H1 (cell line): ENCODE measurements at regions not wholly inside any gene's neighbourhood (a gene's known extent, or its start where the extent isn't known, plus 50 kb on each side); places are given as distances from the start of the nearest gene placed in this dataset.

Experiments used
- CTCF ChIA-PET: fragments of 300-600 bp; sonication (Branson Sonifier 250); formaldehyde crosslinking; loops from one replicate; lab custom pipeline; 2021; ENCODE audit not compliant: partially characterized antibody; lab: Charles Lee
- POLR2A ChIA-PET: fragments of 300-600 bp; sonication (Branson Sonifier 250); formaldehyde crosslinking; loops from one replicate; lab custom pipeline; 2021; ENCODE audit warnings: inconsistent platforms; ENCODE audit not compliant: partially characterized antibody; lab: Charles Lee
- DNase-seq, 2 experiments: peaks; one replicate each; pipeline versions ENCODE4 v3.0.0 to v3.0.0-alpha.2; 2010 to 2022; ENCODE audit warnings: low spot score in 2 of 2, low read depth in 1 of 2, mixed read lengths in 1 of 2
- FAIRE-seq: peaks from 2 replicates; lab custom pipeline; 2011; peaks lifted over from hg19 to GRCh38; lab: Jason Lieb, UNC
- H2AFZ ChIP-seq: 2 replicates; pipeline ENCODE4 v1.8.1; 2012; ENCODE audit warnings: low read length, inconsistent platforms
- H2AK5ac ChIP-seq: 2 replicates; pipeline ENCODE4 v1.6.1; 2013; ENCODE audit warnings: low read depth, low read length
- H2BK120ac ChIP-seq: replicated peaks from 2 replicates; pipeline ENCODE3; 2013; ENCODE audit warnings: low read depth, low read length, inconsistent platforms
- H2BK12ac ChIP-seq: 2 replicates; pipeline ENCODE4 v1.6.1; 2013; ENCODE audit warnings: low read depth, low read length
- H2BK15ac ChIP-seq: 2 replicates; pipeline ENCODE4 v1.6.1; 2013; ENCODE audit warnings: low read length
- H2BK20ac ChIP-seq: 2 replicates; pipeline ENCODE4 v1.6.1; 2013; ENCODE audit warnings: low read length
- H2BK5ac ChIP-seq: 2 replicates; pipeline ENCODE4 v1.6.1; 2013; ENCODE audit warnings: low read depth, low read length
- H3K14ac ChIP-seq: 2 replicates; pipeline ENCODE4 v1.6.1; 2013; ENCODE audit warnings: inconsistent platforms; ENCODE audit not compliant: insufficient read length
- H3K18ac ChIP-seq: 2 replicates; pipeline ENCODE4 v1.6.1; 2013; ENCODE audit warnings: low read length; ENCODE audit errors: extremely low read depth
- H3K23ac ChIP-seq: 2 replicates; pipeline ENCODE4 v1.6.1; 2013; ENCODE audit warnings: inconsistent platforms; ENCODE audit not compliant: insufficient read length
- H3K23me2 ChIP-seq: 2 replicates; pipeline ENCODE4 v1.6.1; 2013; ENCODE audit warnings: low read depth, low read length
- H3K27ac ChIP-seq: 2 replicates; pipeline ENCODE4 v1.6.1; 2011; ENCODE audit warnings: low read depth, low read length, inconsistent platforms
- H3K27me3 ChIP-seq, 4 experiments: replicated peaks in 1 of 4; 1 replicate in 1 of 4; 2 replicates in 3 of 4; pipeline versions ENCODE4 v1.6.1 to v1.8.1; 2011 to 2013; ENCODE audit warnings: low read length in 3 of 4, mild to moderate bottlenecking in 3 of 4, inconsistent platforms in 2 of 4, mixed read lengths in 2 of 4, moderate library complexity in 1 of 4; ENCODE audit not compliant: control insufficient read depth in 3 of 4, insufficient read depth in 3 of 4; ENCODE audit errors: extremely low read depth in 1 of 4
- H3K36me3 ChIP-seq, 4 experiments: 2 replicates each; pipeline versions ENCODE4 v1.6.1 to v1.8.1; 2011 to 2013; ENCODE audit warnings: mild to moderate bottlenecking in 4 of 4, low read length in 3 of 4, moderate library complexity in 2 of 4, control low read depth in 1 of 4, inconsistent platforms in 1 of 4; ENCODE audit not compliant: insufficient read depth in 4 of 4, control insufficient read depth in 2 of 4
- H3K4ac ChIP-seq: replicated peaks from 2 replicates; pipeline ENCODE3; 2013; ENCODE audit warnings: low read length, low read depth, mixed read lengths, inconsistent platforms; ENCODE audit not compliant: insufficient read length
- H3K4me1 ChIP-seq, 4 experiments: replicated peaks in 1 of 4; 1 replicate in 1 of 4; 2 replicates in 3 of 4; pipeline versions ENCODE4 v1.6.1 to v1.8.1; 2011 to 2013; ENCODE audit warnings: low read length in 3 of 4, inconsistent platforms in 2 of 4, mixed read lengths in 1 of 4; ENCODE audit not compliant: insufficient read depth in 4 of 4, control insufficient read depth in 3 of 4
- H3K4me2 ChIP-seq, 2 experiments: 2 replicates each; pipeline versions ENCODE4 v1.6.1 to v1.8.1; 2011 to 2013; ENCODE audit warnings: low read depth in 2 of 2, low read length in 2 of 2, control low read depth in 1 of 2, inconsistent platforms in 1 of 2, mild to moderate bottlenecking in 1 of 2; ENCODE audit not compliant: insufficient read depth in 1 of 2
- H3K4me3 ChIP-seq, 4 experiments: fragments of 200-600, 300-600 bp in 1 of 4; sonication (generic), shearing (Covaris generic), sonication (Bioruptor Twin) in 1 of 4; 2 replicates each; pipeline versions ENCODE4 v1.5.1 to v1.8.1; 2011 to 2016; ENCODE audit warnings: low read length in 4 of 4, low read depth in 3 of 4, control low read depth in 2 of 4, inconsistent platforms in 2 of 4, mild to moderate bottlenecking in 2 of 4, mixed read lengths in 1 of 4, moderate library complexity in 1 of 4; ENCODE audit not compliant: insufficient read depth in 2 of 4; ENCODE audit errors: extremely low read depth in 1 of 4
- H3K56ac ChIP-seq: replicated peaks from 2 replicates; pipeline ENCODE3; 2013; ENCODE audit warnings: low read depth, mild to moderate bottlenecking, mixed read lengths, low read length, inconsistent platforms; ENCODE audit not compliant: insufficient read length
- H3K79me1 ChIP-seq: 2 replicates; pipeline ENCODE4 v1.6.1; 2013; ENCODE audit warnings: low read depth, low read length, control low read depth
- H3K79me2 ChIP-seq, 2 experiments: 2 replicates each; pipeline versions ENCODE4 v1.6.1 to v1.8.1; 2012 to 2013; ENCODE audit warnings: low read length in 2 of 2, mild to moderate bottlenecking in 2 of 2, inconsistent platforms in 1 of 2; ENCODE audit not compliant: insufficient read depth in 2 of 2, control insufficient read depth in 1 of 2
- H3K9ac ChIP-seq, 4 experiments: replicated peaks in 1 of 4; 1 replicate in 1 of 4; 2 replicates in 3 of 4; pipeline versions ENCODE4 v1.6.1 to v1.8.1; 2011 to 2013; ENCODE audit warnings: low read depth in 3 of 4, low read length in 3 of 4, control low read depth in 2 of 4, mild to moderate bottlenecking in 2 of 4, moderate library complexity in 2 of 4, inconsistent platforms in 1 of 4; ENCODE audit errors: extremely low read depth in 1 of 4
- H3K9me3 ChIP-seq, 2 experiments: 2 replicates each; pipeline versions ENCODE4 v1.6.1 to v1.8.1; 2012 to 2013; ENCODE audit warnings: mild to moderate bottlenecking in 2 of 2, moderate library complexity in 2 of 2, control low read depth in 1 of 2, inconsistent platforms in 1 of 2, low read depth in 1 of 2, low read length in 1 of 2, mixed read lengths in 1 of 2; ENCODE audit not compliant: insufficient read depth in 2 of 2
- H4K20me1 ChIP-seq, 2 experiments: replicated peaks in 1 of 2; 2 replicates each; pipeline versions ENCODE3 to v1.8.1; 2011 to 2013; ENCODE audit warnings: inconsistent platforms in 2 of 2, low read length in 2 of 2, mild to moderate bottlenecking in 1 of 2; ENCODE audit not compliant: insufficient read depth in 2 of 2, control insufficient read depth in 1 of 2
- H4K5ac ChIP-seq: 2 replicates; pipeline ENCODE4 v1.6.1; 2013; ENCODE audit warnings: low read length, low read depth, mixed read lengths, inconsistent platforms; ENCODE audit not compliant: insufficient read length
- H4K8ac ChIP-seq: 2 replicates; pipeline ENCODE4 v1.8.0; 2013; ENCODE audit warnings: mild to moderate bottlenecking, moderate library complexity, low read length, inconsistent platforms; ENCODE audit not compliant: insufficient read depth; ENCODE audit errors: extremely low read depth
- H4K91ac ChIP-seq: replicated peaks from 2 replicates; pipeline ENCODE3; 2013; ENCODE audit warnings: low read length, mixed read lengths, inconsistent platforms; ENCODE audit not compliant: insufficient read length
- ATF2 ChIP-seq: IDR thresholded peaks from 2 replicates; pipeline ENCODE4 v1.6.1; 2012; ENCODE audit warnings: low read length, inconsistent platforms
- BCL11A ChIP-seq, 2 experiments: IDR thresholded peaks; one replicate each; pipeline ENCODE4 v1.6.1; 2011; ENCODE audit warnings: low read depth in 2 of 2, low read length in 2 of 2, mild to moderate bottlenecking in 2 of 2
- BRCA1 ChIP-seq: IDR thresholded peaks from 2 replicates; pipeline ENCODE4 v1.6.1; 2012; ENCODE audit warnings: low read depth, low read length, improper control_type of control experiment
- CBX8 ChIP-seq: fragments of 300-800, 300-1000 bp; sonication (generic); IDR thresholded peaks from 2 replicates; pipeline ENCODE4 v1.7.1; 2016; ENCODE audit warnings: low read depth, low read length, borderline replicate concordance
- EGR1 ChIP-seq: IDR thresholded peaks from 2 replicates; pipeline ENCODE4 v1.6.1; 2011; ENCODE audit warnings: low read depth, low read length, borderline replicate concordance
- EP300 ChIP-seq, 2 experiments: IDR thresholded peaks; 1 replicate in 1 of 2; 2 replicates in 1 of 2; pipeline ENCODE4 v1.6.1; 2011 to 2012; ENCODE audit warnings: low read depth in 2 of 2, low read length in 2 of 2, mild to moderate bottlenecking in 2 of 2, borderline replicate concordance in 1 of 2, inconsistent platforms in 1 of 2, moderate library complexity in 1 of 2
- FOSL1 ChIP-seq: IDR thresholded peaks from 2 replicates; pipeline ENCODE4 v1.6.1; 2011; ENCODE audit warnings: mild to moderate bottlenecking, low read depth, low read length, moderate library complexity; ENCODE audit not compliant: insufficient read depth
- KDM5A ChIP-seq: fragments of 200-600 bp; IDR thresholded peaks from 2 replicates; pipeline ENCODE4 v1.7.1; 2012; ENCODE audit warnings: mild to moderate bottlenecking, low read length, inconsistent platforms, mixed read lengths
- SAP30 ChIP-seq: fragments of 300-600 bp; sonication (generic); IDR thresholded peaks from 2 replicates; pipeline ENCODE4 v1.7.1; 2012; ENCODE audit warnings: low read length, moderate library complexity, mild to moderate bottlenecking, inconsistent platforms; ENCODE audit not compliant: insufficient read depth, insufficient replicate concordance
- SRF ChIP-seq: IDR thresholded peaks from 2 replicates; pipeline ENCODE4 v1.6.1; 2011; ENCODE audit warnings: mild to moderate bottlenecking, low read depth, low read length, moderate library complexity
- TCF12 ChIP-seq: IDR thresholded peaks from 2 replicates; pipeline ENCODE4 v1.6.1; 2011; ENCODE audit warnings: low read depth, mild to moderate bottlenecking, low read length
- USF2 ChIP-seq: IDR thresholded peaks from 2 replicates; pipeline ENCODE4 v1.6.1; 2011; ENCODE audit warnings: low read length, improper control_type of control experiment
- WGBS, 2 experiments: shearing (Covaris generic) in 1 of 2; methylation state at CpG; one replicate each; pipeline versions ENCODE4 v1.1.6 to v1.1.7; 2013 to 2015; ENCODE audit warnings: low lambda C conversion rate in 2 of 2, mixed read lengths in 2 of 2, inconsistent platforms in 1 of 2, low coverage in 1 of 2, missing lambda C conversion rate in 1 of 2; ENCODE audit not compliant: insufficient replicate concordance in 2 of 2, insufficient coverage in 1 of 2, insufficient read length in 1 of 2; ENCODE audit errors: extremely low coverage in 1 of 2, missing lambda C conversion rate in 1 of 2; 5-methylcytosine and 5-hydroxymethylcytosine counted together

GRCh38 chr7:23964715-23965114 is 254.7 kb downstream of the STK31 start:
- Histone ChIP-seq H3K4me2 (no peak overlapping the region), H3K23ac (no peak overlapping the region), H2BK12ac (no peak overlapping the region), H3K18ac (no peak overlapping the region), H3K36me3 (no peaks in the 10 kb centered on the region), H4K91ac (no peak overlapping the region), H3K4ac (no peak overlapping the region), H3K9me3 (0 out of 4 replicates have a peak, but pooled peaks cover 0 to 2% of the 10 kb centered on the region in 2 experiments), H3K56ac (no peak overlapping the region), H4K20me1 (no peaks in the 10 kb centered on the region), H2BK5ac (no peak overlapping the region), H2AFZ (no peak overlapping the region), H4K8ac (no peak overlapping the region), H2BK15ac (no peak overlapping the region), H3K4me3 (no peak overlapping the region), H2BK20ac (no peak overlapping the region), H3K79me1 (no peaks in the 10 kb centered on the region), H3K27ac (no peak overlapping the region), H2BK120ac (no peak overlapping the region), H3K9ac (no peak overlapping the region), H3K27me3 (no peaks in the 10 kb centered on the region), H2AK5ac (no peak overlapping the region), H3K79me2 (no peaks in the 10 kb centered on the region), H3K14ac (no peak overlapping the region), H3K23me2 (no peaks in the 10 kb centered on the region), H4K5ac (no peak overlapping the region), H3K4me1 (peaks cover 6 to 12% (median 10%) of the 10 kb centered on the region in 4 experiments; a peak in 5 of 7 replicates)
- no peak for DNase-seq
- ChIA-PET POLR2A (no interaction called here), CTCF (no interaction called here)
- WGBS, 2 experiments: 91% methylated on average over 7 of the region's 7 CpGs; no CpG with 5 or more reads in 1 of the 2 experiments
- no peak for FAIRE-seq
- TF ChIP-seq FOSL1 (no peak), USF2 (no peak), ATF2 (no peak), BCL11A (IDR thresholded peaks at IDR 0.05; ENCODE audit: low read depth in 2 of 2, low read length in 2 of 2) (no peak), SAP30 (no peak), EP300 (IDR thresholded peaks at IDR 0.05; ENCODE audit: borderline replicate concordance in 1 of 2, low read depth in 2 of 2, low read length in 2 of 2) (no peak), EGR1 (no peak), CBX8 (no peak), KDM5A (no peak), TCF12 (no peak), BRCA1 (no peak), SRF (no peak)
